Endothelial cell of umbilical vein (primary cell): ENCODE measurements at regions not wholly inside any gene's neighbourhood (a gene's known extent, or its start where the extent isn't known, plus 50 kb on each side); places are given as distances from the start of the nearest gene placed in this dataset.

Experiments
- BruUV-seq: library from RNA; stranded (reverse); fragments of 400-500 nt; replicated peaks from 2 replicates; lab custom pipeline; 2021; lab: Mats Ljungman, UMichigan
- CTCF ChIA-PET: fragments of 300-600, 350-600 bp; sonication (Branson Sonifier 250); formaldehyde crosslinking; loops from one replicate; lab custom pipeline; 2021; ENCODE audit warnings: antibody characterized with exemption, inconsistent platforms; lab: Charles Lee
- POLR2A ChIA-PET: fragments of 300-600, 350-600 bp; sonication (Branson Sonifier 250); formaldehyde crosslinking; loops from one replicate; lab custom pipeline; 2021; ENCODE audit warnings: antibody characterized with exemption, inconsistent platforms; lab: Charles Lee
- DNase-seq: peaks from one replicate; pipeline ENCODE4 v3.0.0-alpha.2; 2011; ENCODE audit warnings: low read depth, low spot score
- FAIRE-seq: peaks from 2 replicates; lab custom pipeline; 2011; peaks lifted over from hg19 to GRCh38; lab: Jason Lieb, UNC
- H2AFZ ChIP-seq: 2 replicates; pipeline ENCODE4 v1.6.0; 2012; ENCODE audit warnings: low read depth, low read length, control low read depth, inconsistent platforms
- H3K27ac ChIP-seq: 2 replicates; pipeline ENCODE4 v1.5.1; 2011; ENCODE audit warnings: low read depth, mild to moderate bottlenecking, control low read depth, low read length, moderate library complexity; ENCODE audit not compliant: insufficient read depth
- H3K27me3 ChIP-seq, 2 experiments: 2 replicates each; pipeline versions ENCODE4 v1.6.0 to v1.6.1; 2011; ENCODE audit warnings: low read length in 2 of 2, mixed read lengths in 1 of 2; ENCODE audit not compliant: control insufficient read depth in 2 of 2, insufficient read depth in 2 of 2
- H3K36me3 ChIP-seq, 2 experiments: 2 replicates in 1 of 2; 3 replicates in 1 of 2; pipeline ENCODE4 v1.5.1; 2011; ENCODE audit warnings: low read length in 2 of 2, mild to moderate bottlenecking in 1 of 2, moderate library complexity in 1 of 2; ENCODE audit not compliant: control insufficient read depth in 2 of 2, insufficient read depth in 2 of 2; ENCODE audit errors: extremely low read depth in 1 of 2
- H3K4me1 ChIP-seq: 3 replicates; pipeline ENCODE4 v1.5.1; 2011; ENCODE audit warnings: mild to moderate bottlenecking, low read length; ENCODE audit not compliant: control insufficient read depth, insufficient read depth; ENCODE audit errors: extremely low read depth
- H3K4me2 ChIP-seq: 2 replicates; pipeline ENCODE4 v1.6.1; 2011; ENCODE audit warnings: low read length, control low read depth, mixed read lengths; ENCODE audit not compliant: insufficient read depth
- H3K4me3 ChIP-seq, 3 experiments: fragments of 200-600 bp in 1 of 3; sonication (generic), shearing (Covaris generic) in 1 of 3; replicated peaks in 1 of 3; 2 replicates each; pipeline ENCODE4 v1.5.1; 2011 to 2016; ENCODE audit warnings: control low read depth in 3 of 3, low read length in 3 of 3, mild to moderate bottlenecking in 2 of 3, inconsistent platforms in 1 of 3, low read depth in 1 of 3, moderate library complexity in 1 of 3; ENCODE audit not compliant: insufficient read depth in 1 of 3
- H3K79me2 ChIP-seq: 2 replicates; pipeline ENCODE4 v1.6.0; 2012; ENCODE audit warnings: low read length, inconsistent platforms; ENCODE audit not compliant: control insufficient read depth, insufficient read depth
- H3K9ac ChIP-seq: replicated peaks from 2 replicates; pipeline ENCODE3; 2011; ENCODE audit warnings: low read length, control low read depth; ENCODE audit not compliant: insufficient read depth; ENCODE audit errors: extremely low read depth
- H3K9me1 ChIP-seq: replicated peaks from 3 replicates; pipeline ENCODE4 v1.6.0; 2011; ENCODE audit warnings: mild to moderate bottlenecking, low read length; ENCODE audit not compliant: control insufficient read depth, insufficient read depth; ENCODE audit errors: extremely low read depth
- H3K9me3 ChIP-seq: replicated peaks from 2 replicates; pipeline ENCODE4 v1.5.1; 2012; ENCODE audit warnings: low read length, inconsistent platforms; ENCODE audit not compliant: control insufficient read depth, insufficient read depth
- H4K20me1 ChIP-seq: replicated peaks from 2 replicates; pipeline ENCODE3; 2011; ENCODE audit warnings: mild to moderate bottlenecking, low read length; ENCODE audit not compliant: control insufficient read depth, insufficient read depth; ENCODE audit errors: extremely low read depth
- CTCF ChIP-seq, 2 donors: IDR thresholded peaks; 1 replicate in 1 of 2; 2 replicates in 1 of 2; pipeline ENCODE4 v1.5.1; 2011; ENCODE audit warnings: low read length in 2 of 2, mild to moderate bottlenecking in 2 of 2, moderate library complexity in 2 of 2, control low read depth in 1 of 2, inconsistent platforms in 1 of 2, low read depth in 1 of 2; ENCODE audit not compliant: insufficient read depth in 1 of 2; ENCODE audit errors: extremely low read depth in 1 of 2
- EZH2 ChIP-seq: IDR thresholded peaks from 2 replicates; pipeline ENCODE4 v1.6.1; 2012; ENCODE audit warnings: borderline replicate concordance, low read depth, mild to moderate bottlenecking, moderate library complexity, low read length, inconsistent platforms; ENCODE audit not compliant: severe bottlenecking
- GATA2 ChIP-seq: IDR thresholded peaks from 2 replicates; pipeline ENCODE4 v1.7.0; 2011; ENCODE audit warnings: low read depth, mild to moderate bottlenecking, moderate library complexity, mixed read lengths, low read length; ENCODE audit not compliant: insufficient read length, insufficient read depth
- MAX ChIP-seq: IDR thresholded peaks from 2 replicates; pipeline ENCODE4 v1.6.1; 2011; ENCODE audit not compliant: insufficient read depth, insufficient read length
- MYC ChIP-seq: IDR thresholded peaks from one replicate; pipeline ENCODE4 v1.6.1; 2011; ENCODE audit warnings: mild to moderate bottlenecking, low read depth, low read length
- POLR2A ChIP-seq: IDR thresholded peaks from 2 replicates; pipeline ENCODE4 v1.6.1; 2012; ENCODE audit warnings: low read depth, mild to moderate bottlenecking, control low read depth, low read length
- POLR2AphosphoS5 ChIP-seq: IDR thresholded peaks from 2 replicates; pipeline ENCODE4 v1.6.1; 2012; ENCODE audit warnings: low read depth, mild to moderate bottlenecking, control low read depth, low read length, moderate library complexity; ENCODE audit not compliant: insufficient read depth
- dilution Hi-C: fragments of 300-500 bp; cut with MboI; formaldehyde crosslinking; loops from one replicate; pipeline ENCODE4 v1.15.0; 2019; ENCODE audit warnings: low sequenced_read_pairs; ENCODE audit not compliant: extremely low pct_ligation_motif_present
- intact Hi-C: fragments of 100-400 bp; cut with micrococcal nuclease; formaldehyde crosslinking; loops from one replicate; pipeline ENCODE4 v1.10.0; 2022

GRCh38 chr2:147483911-147484310, 360.9 kb upstream of the ACVR2A start:
- CTCF ChIA-PET: no interaction called here
- H3K79me2 ChIP-seq: no peaks in the 10 kb centered on the region
- intact Hi-C loops: no loop called here

More at GRCh38 chr2:147483911-147484310, 360.9 kb upstream of the ACVR2A start:
- Histone ChIP-seq H3K9me1 (no peaks in the 10 kb centered on the region), H3K27me3 (no peaks in the 10 kb centered on the region), H3K4me1 (no peaks in the 10 kb centered on the region), H3K4me3 (no peak overlapping the region), H4K20me1 (no peaks in the 10 kb centered on the region), H3K9ac (no peak overlapping the region), H2AFZ (no peak overlapping the region), H3K4me2 (no peak overlapping the region), H3K9me3 (no peaks in the 10 kb centered on the region), H3K27ac (no peak overlapping the region), H3K36me3 (no peaks in the 10 kb centered on the region)
- POLR2A ChIA-PET: no interaction called here
- no peak for FAIRE-seq
- no peak for DNase-seq
- dilution Hi-C loops: no loop called here
- TF ChIP-seq MYC: no peak
- TF ChIP-seq EZH2: no peak
- no peak for TF ChIP-seq CTCF (IDR thresholded peaks at IDR 0.05; ENCODE audit: extremely low read depth in 1 of 2, insufficient read depth in 1 of 2, low read depth in 1 of 2, low read length in 2 of 2)
- no peak for TF ChIP-seq GATA2
- no peak for TF ChIP-seq POLR2A
- TF ChIP-seq POLR2AphosphoS5: no peak
- no peak for TF ChIP-seq MAX
- BruUV-seq: no TSS peak
